HepG2 (cell line): ENCODE measurements at regions not wholly inside any gene's neighbourhood (a gene's known extent, or its start where the extent isn't known, plus 50 kb on each side); places are given as distances from the start of the nearest gene placed in this dataset.

Experiments used
- ATAC-seq: fragments of 200-7000 bp; cut with Tn5 transposase; 3 replicates; pipeline ENCODE4 v1.9.1; 2020; ENCODE audit warnings: mild to moderate bottlenecking, moderate library complexity
- BruUV-seq: library from RNA; stranded (reverse); fragments of 400-500 nt; replicated peaks from 2 replicates; lab custom pipeline; 2021; lab: Mats Ljungman, UMichigan
- CTCF ChIA-PET: fragments of 300-600 bp; formaldehyde crosslinking; extraction: SDS; loops from one replicate; lab custom pipeline; 2021; ENCODE audit warnings: low total read pairs, inconsistent platforms, low intra/inter-chr PET ratio; lab: Yijun Ruan, JAX
- POLR2A ChIA-PET: fragments of 350-600 bp; sonication (Branson Sonifier 250); formaldehyde crosslinking; loops from one replicate; lab custom pipeline; 2020; ENCODE audit warnings: antibody characterized with exemption, inconsistent platforms; lab: Yijun Ruan, JAX
- DNase-seq: peaks from one replicate; pipeline ENCODE4 v3.0.0-alpha.2; 2015; ENCODE audit warnings: low spot score
- FAIRE-seq: peaks from 3 replicates; lab custom pipeline; 2011; peaks lifted over from hg19 to GRCh38; lab: Jason Lieb, UNC
- H2AFZ ChIP-seq: one replicate; pipeline ENCODE4 v1.6.1; 2011; ENCODE audit warnings: low read length, inconsistent platforms
- H3K27ac ChIP-seq: fragments of 300-600 bp; 3 replicates; pipeline ENCODE4 v1.8.0; 2011; ENCODE audit warnings: mixed run types, mild to moderate bottlenecking, mixed read lengths, low read length, inconsistent platforms; ENCODE audit not compliant: insufficient read depth; ENCODE audit errors: extremely low read length
- H3K27me3 ChIP-seq, 2 experiments: fragments of 200-600 bp in 1 of 2; 2 replicates in 1 of 2; 3 replicates in 1 of 2; pipeline versions ENCODE4 v1.6.0 to v1.8.0; 2011; ENCODE audit warnings: low read length in 2 of 2, mild to moderate bottlenecking in 2 of 2, moderate library complexity in 2 of 2, inconsistent platforms in 1 of 2; ENCODE audit not compliant: insufficient read depth in 2 of 2, control insufficient read depth in 1 of 2
- H3K36me3 ChIP-seq, 2 experiments: fragments of 200-600 bp in 1 of 2; replicated peaks in 1 of 2; 2 replicates in 1 of 2; 3 replicates in 1 of 2; pipeline versions ENCODE4 v1.5.1 to v1.8.0; 2011; ENCODE audit warnings: low read length in 2 of 2, inconsistent platforms in 1 of 2; ENCODE audit not compliant: insufficient read depth in 2 of 2, control insufficient read depth in 1 of 2
- H3K4me1 ChIP-seq: 2 replicates; pipeline ENCODE4 v1.5.1; 2012; ENCODE audit warnings: low read length, inconsistent platforms; ENCODE audit not compliant: insufficient read depth
- H3K4me2 ChIP-seq: 2 replicates; pipeline ENCODE4 v1.6.0; 2011; ENCODE audit warnings: low read depth, low read length, inconsistent platforms
- H3K4me3 ChIP-seq, 3 experiments: fragments of 200-600 bp in 1 of 3; sonication (generic), shearing (Covaris generic) in 1 of 3; replicated peaks in 1 of 3; 2 replicates each; pipeline ENCODE4 v1.5.1; 2011 to 2016; ENCODE audit warnings: low read length in 3 of 3, inconsistent platforms in 2 of 3, low read depth in 2 of 3, mild to moderate bottlenecking in 2 of 3, control low read depth in 1 of 3, mixed read lengths in 1 of 3; ENCODE audit not compliant: insufficient read depth in 1 of 3
- H3K79me2 ChIP-seq: one replicate; pipeline ENCODE4 v1.6.1; 2011; ENCODE audit warnings: low read length, inconsistent platforms; ENCODE audit not compliant: insufficient read depth
- H3K9ac ChIP-seq: 2 replicates; pipeline ENCODE4 v1.6.0; 2011; ENCODE audit warnings: mild to moderate bottlenecking, low read depth, low read length, inconsistent platforms; ENCODE audit not compliant: insufficient read depth
- H3K9me3 ChIP-seq: 2 replicates; pipeline ENCODE4 v1.5.1; 2012; ENCODE audit warnings: mild to moderate bottlenecking, low read length
- H4K20me1 ChIP-seq: 2 replicates; pipeline ENCODE4 v1.6.0; 2011; ENCODE audit warnings: inconsistent platforms, mild to moderate bottlenecking, low read length, moderate library complexity; ENCODE audit not compliant: insufficient read depth
- CREBL2 ChIP-seq: sonication (generic); formaldehyde crosslinking; IDR thresholded peaks from 2 replicates; pipeline ENCODE4 v1.8.1; 2023; ENCODE audit warnings: missing genetic modification reagents, mild to moderate bottlenecking, borderline replicate concordance
- HDAC6 ChIP-seq: fragments of 200-600 bp; sonication (generic); IDR thresholded peaks from 2 replicates; pipeline ENCODE4 v1.7.0; 2017; ENCODE audit warnings: mild to moderate bottlenecking, antibody characterized with exemption, low read length, low read depth
- IRF1 ChIP-seq: sonication (generic); formaldehyde crosslinking; IDR thresholded peaks from 2 replicates; pipeline ENCODE4 v1.4.0; 2020; ENCODE audit warnings: low read depth, mild to moderate bottlenecking, missing genetic modification reagents
- MTA3 ChIP-seq: sonication (generic); formaldehyde crosslinking; IDR thresholded peaks from 2 replicates; pipeline ENCODE4 v1.4.0; 2020; ENCODE audit warnings: missing genetic modification reagents
- POLR2AphosphoS2 ChIP-seq: IDR thresholded peaks from 2 replicates; pipeline ENCODE4 v1.6.1; 2011; ENCODE audit warnings: low read depth, low read length, improper control_type of control experiment
- SALL2 ChIP-seq: sonication (generic); formaldehyde crosslinking; IDR thresholded peaks from 2 replicates; pipeline ENCODE4 v1.8.1; 2023; ENCODE audit warnings: mild to moderate bottlenecking, missing genetic modification reagents, inconsistent platforms
- ZNF383 ChIP-seq: sonication (generic); formaldehyde crosslinking; IDR thresholded peaks from 2 replicates; pipeline ENCODE4 v1.4.0; 2020; ENCODE audit warnings: missing genetic modification reagents, mild to moderate bottlenecking, borderline replicate concordance
- ZNF776 ChIP-seq: sonication (generic); formaldehyde crosslinking; IDR thresholded peaks from 2 replicates; pipeline ENCODE4 v1.4.0; 2020; ENCODE audit warnings: mild to moderate bottlenecking, missing genetic modification reagents
- ZNF883 ChIP-seq: sonication (generic); formaldehyde crosslinking; IDR thresholded peaks from 2 replicates; pipeline ENCODE4 v1.5.1; 2020; ENCODE audit warnings: mild to moderate bottlenecking, missing genetic modification reagents; ENCODE audit errors: not compliant biosample characterization
- in situ Hi-C: cut with HindIII; loops from 2 replicates; pipeline ENCODE4 v1.10.0; 2017; ENCODE audit warnings: low pct_unique_long_range_greater_than_20kb; ENCODE audit not compliant: extremely low pct_ligation_motif_present
- intact Hi-C: fragments of 100-400 bp; cut with micrococcal nuclease; formaldehyde crosslinking; loops from one replicate; pipeline ENCODE4 v1.10.0; 2022; ENCODE audit not compliant: unreplicated experiment

GRCh38 chr1:172823534-172823933, 164.6 kb downstream of the FASLG start:
- TF ChIP-seq ZNF883 (no peak), HDAC6 (no peak), ZNF383 (CRISPR knock-in tag) (no peak), MTA3 (CRISPR knock-in tag) (no peak), IRF1 (CRISPR knock-in tag) (no peak), CREBL2 (CRISPR knock-in tag) (no peak), ZNF776 (CRISPR knock-in tag) (no peak), SALL2 (CRISPR knock-in tag) (no peak), POLR2AphosphoS2 (no peak)
- TF ChIP-seq, all 625 proteins: peak for 0
- intact Hi-C loops (loop anchor here (10.0 kb wide), 1 partner anchor 181 kb away; no protein-coding TSS in a partner anchor), in situ Hi-C loops (loop anchor here (5.0 kb wide), 1 partner anchor 379 kb away; no protein-coding TSS in a partner anchor)
- Histone ChIP-seq H4K20me1 (no peaks in the 10 kb centered on the region), H3K36me3 (no peaks in the 10 kb centered on the region), H3K4me2 (no peak overlapping the region), H3K27ac (no peak overlapping the region), H3K9ac (no peak overlapping the region), H2AFZ (no peak overlapping the region), H3K27me3 (no peaks in the 10 kb centered on the region), H3K9me3 (no peaks in the 10 kb centered on the region), H3K4me3 (no peak overlapping the region), H3K79me2 (no peaks in the 10 kb centered on the region), H3K4me1 (peaks cover 9% of the 10 kb centered on the region)
- POLR2A ChIA-PET, result no interaction called here
- no peak for DNase-seq
- CTCF ChIA-PET, result no interaction called here
- no TSS peak for BruUV-seq
- no peak for ATAC-seq
- FAIRE-seq, result no peak
